Activated CD8-positive, alpha-beta memory T cell treated with anti-CD3 and anti-CD28 coated beads, Interleukin-2, amount 10 ng/mL, durations not matched to agents 7 days and 5 days (primary cell): ENCODE measurements at regions not wholly inside any gene's neighbourhood (a gene's known extent, or its start where the extent isn't known, plus 50 kb on each side); places are given as distances from the start of the nearest gene placed in this dataset.

Source experiments
- ATAC-seq: fragments of 150-1000 bp; cut with Tn5 transposase; one replicate; pipeline ENCODE4 v1.10.0; 2021; ENCODE audit warnings: moderate library complexity
- CTCF ChIA-PET: fragments of 350-600 bp; sonication (Branson Sonifier 250); formaldehyde crosslinking; loops from one replicate; lab custom pipeline; 2021; ENCODE audit warnings: antibody characterized with exemption; lab: Charles Lee
- DNase-seq: peaks from one replicate; pipeline ENCODE4 v3.0.0-alpha.2; 2020
- H3K27ac Mint-ChIP-seq: one replicate; pipeline ENCODE4 v1.8.0; 2021; ENCODE audit warnings: mild to moderate bottlenecking, mixed read lengths
- H3K27me3 Mint-ChIP-seq: one replicate; pipeline ENCODE4 v1.8.0; 2021; ENCODE audit warnings: mixed read lengths
- H3K36me3 Mint-ChIP-seq: one replicate; pipeline ENCODE4 v1.8.0; 2021; ENCODE audit warnings: mild to moderate bottlenecking, mixed read lengths
- H3K4me1 Mint-ChIP-seq: one replicate; pipeline ENCODE4 v1.8.0; 2021; ENCODE audit warnings: mixed read lengths
- H3K4me3 Mint-ChIP-seq: one replicate; pipeline ENCODE4 v1.8.0; 2021; ENCODE audit warnings: mild to moderate bottlenecking, moderate library complexity, mixed read lengths
- H3K9me3 Mint-ChIP-seq: one replicate; pipeline ENCODE4 v1.8.0; 2022; ENCODE audit warnings: low read depth, mixed read lengths

DNA sequence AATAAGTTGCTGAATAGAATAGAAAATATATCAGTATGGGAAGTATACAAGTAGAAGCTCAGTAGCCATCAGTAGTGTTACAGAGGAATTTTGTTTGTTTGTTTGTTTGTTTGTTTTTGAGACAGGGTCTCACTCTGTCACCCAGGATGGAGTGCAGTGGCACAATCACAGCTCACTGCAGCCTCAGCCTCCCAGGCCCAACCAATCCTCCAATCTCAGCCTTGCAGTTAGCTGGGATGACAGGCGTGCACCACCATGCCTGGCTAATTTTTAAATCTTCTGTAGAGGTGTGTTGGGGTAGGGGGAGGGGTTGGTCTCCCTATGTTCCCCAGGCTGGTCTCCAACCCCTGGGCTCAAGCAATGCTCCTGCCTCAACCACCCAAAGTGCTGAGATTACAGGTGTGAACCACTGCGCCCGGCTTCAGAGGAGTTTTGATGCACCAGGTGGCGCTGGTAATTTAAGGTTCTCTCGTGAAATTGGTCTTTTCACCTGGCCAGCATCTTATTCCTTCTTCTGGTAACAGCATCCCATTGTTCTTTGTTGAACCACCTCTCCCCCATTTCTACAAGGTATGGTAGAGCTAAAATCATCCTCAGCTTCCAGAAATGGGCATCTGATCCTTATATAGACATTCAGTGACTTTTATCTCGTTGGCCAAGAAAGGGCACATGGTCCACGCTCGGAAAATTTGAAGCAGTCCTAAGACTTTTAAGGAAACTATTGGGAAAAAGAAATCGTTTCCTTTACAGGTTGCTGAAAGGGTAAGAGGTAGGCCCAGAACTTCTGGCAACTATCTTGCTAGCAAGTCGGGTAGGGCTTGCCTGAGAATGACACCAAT, 157.1 kb downstream of the ARRDC3 start:
- Mint-ChIP-seq H3K27ac (no peak overlapping the region), H3K36me3 (peaks cover 18% of the 10 kb centered on the region), H3K4me1 (no peaks in the 10 kb centered on the region), H3K4me3 (no peak overlapping the region), H3K9me3 (peaks cover 17% of the 10 kb centered on the region), H3K27me3 (peaks cover 18% of the 10 kb centered on the region)
- DNase-seq, result peak; percentile 73
- CTCF ChIA-PET, result interaction anchor here (0.9 to 3.8 kb wide), 14 partner anchors 43 to 196 kb away, joined by 3 to 100 read pairs (median 4); partner anchors contain the start of gene ARRDC3
- ATAC-seq, result peak; percentile 68

DNA sequence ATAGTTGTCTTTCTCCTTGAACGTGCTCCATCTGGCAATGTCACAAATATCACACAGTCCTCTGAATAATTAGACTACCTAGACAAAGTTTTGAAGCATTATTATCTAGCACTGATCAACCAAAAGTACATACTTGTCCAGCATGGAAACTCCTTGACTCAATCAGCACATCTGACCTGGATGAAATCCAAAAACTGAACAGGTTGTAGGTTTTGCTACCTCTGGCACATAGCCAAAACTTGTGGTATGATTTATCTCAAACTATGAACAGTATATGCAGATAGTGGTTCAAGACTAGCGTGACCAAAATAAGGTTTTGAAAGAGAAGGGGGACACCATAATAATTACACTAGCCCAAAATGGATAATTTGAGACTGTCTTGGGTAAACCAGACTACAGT, 158.1 kb downstream of the ARRDC3 start:
- H3K36me3 Mint-ChIP-seq, result peaks cover 12% of the 10 kb centered on the region
- CTCF ChIA-PET, result interaction anchor here (1.2 to 10.2 kb wide), 3 partner anchors 9 to 194 kb away, joined by 3 to 163 read pairs (median 12); partner anchors contain the start of gene ARRDC3
- ATAC-seq, result no peak
- H3K4me3 Mint-ChIP-seq, result no peak overlapping the region
- H3K27ac Mint-ChIP-seq, result no peak overlapping the region
- DNase-seq, result no peak
- H3K27me3 Mint-ChIP-seq, result peaks cover 20% of the 10 kb centered on the region
- peaks cover 11% of the 10 kb centered on the region for H3K9me3 Mint-ChIP-seq
- no peaks in the 10 kb centered on the region for H3K4me1 Mint-ChIP-seq

DNA sequence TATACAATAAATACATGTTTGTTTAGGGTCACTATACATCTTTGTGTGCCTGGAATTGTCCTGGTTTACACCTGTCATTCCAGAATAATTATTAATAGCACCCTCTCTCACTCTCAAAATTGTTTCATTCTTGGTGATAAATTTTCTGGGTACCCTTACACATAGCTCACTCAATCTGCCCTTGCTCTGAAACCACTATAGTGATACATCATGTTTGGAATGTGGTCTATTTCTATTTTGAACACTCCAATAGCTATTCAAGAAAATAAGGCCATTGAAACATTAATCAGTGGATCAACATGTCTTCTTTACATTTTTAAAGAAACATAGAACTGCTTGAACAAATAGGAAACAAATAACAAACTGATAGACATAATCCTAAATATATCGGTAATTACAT, 158.7 kb downstream of the ARRDC3 start:
- H3K36me3 Mint-ChIP-seq, result peaks cover 7% of the 10 kb centered on the region
- CTCF ChIA-PET, result interaction anchor here (1.2 to 10.2 kb wide), 3 partner anchors 10 to 194 kb away, joined by 3 to 163 read pairs (median 12); partner anchors contain the start of gene ARRDC3
- ATAC-seq (no peak), DNase-seq (no peak)
- no peaks in the 10 kb centered on the region for H3K4me1 Mint-ChIP-seq
- H3K27ac Mint-ChIP-seq, result no peak overlapping the region
- H3K27me3 Mint-ChIP-seq, result peaks cover 23% of the 10 kb centered on the region
- H3K9me3 Mint-ChIP-seq, result peaks cover 7% of the 10 kb centered on the region
- H3K4me3 Mint-ChIP-seq, result no peak overlapping the region

DNA sequence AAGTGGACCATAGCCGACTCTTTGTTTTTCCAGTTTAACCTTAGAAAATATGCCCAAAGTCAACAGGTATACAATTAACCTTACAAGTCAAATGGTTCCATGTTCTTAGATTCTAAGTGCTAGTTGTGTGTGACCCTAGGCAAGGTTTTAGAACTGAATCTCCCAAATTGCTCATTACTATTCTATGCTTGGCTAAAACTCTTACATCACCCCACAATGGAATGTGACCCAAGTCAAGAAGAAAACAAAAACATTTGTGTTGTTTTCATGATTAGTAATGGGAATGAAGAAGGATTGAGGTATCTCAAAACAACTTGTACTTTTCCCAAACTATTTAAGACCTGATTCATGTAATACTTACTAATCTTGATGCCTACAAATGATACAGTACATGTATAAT, 159.2 kb downstream of the ARRDC3 start:
- H3K36me3 Mint-ChIP-seq, result peaks cover 1% of the 10 kb centered on the region
- CTCF ChIA-PET, result interaction anchor here (0.7 to 10.2 kb wide), 4 partner anchors 11 to 195 kb away, joined by 3 to 163 read pairs (median 8); partner anchors contain the start of gene ARRDC3
- no peak overlapping the region for H3K4me3 Mint-ChIP-seq
- no peak for DNase-seq
- peaks cover 23% of the 10 kb centered on the region for H3K27me3 Mint-ChIP-seq
- H3K9me3 Mint-ChIP-seq, result peaks cover 1% of the 10 kb centered on the region
- no peaks in the 10 kb centered on the region for H3K4me1 Mint-ChIP-seq
- no peak for ATAC-seq
- no peak overlapping the region for H3K27ac Mint-ChIP-seq

DNA sequence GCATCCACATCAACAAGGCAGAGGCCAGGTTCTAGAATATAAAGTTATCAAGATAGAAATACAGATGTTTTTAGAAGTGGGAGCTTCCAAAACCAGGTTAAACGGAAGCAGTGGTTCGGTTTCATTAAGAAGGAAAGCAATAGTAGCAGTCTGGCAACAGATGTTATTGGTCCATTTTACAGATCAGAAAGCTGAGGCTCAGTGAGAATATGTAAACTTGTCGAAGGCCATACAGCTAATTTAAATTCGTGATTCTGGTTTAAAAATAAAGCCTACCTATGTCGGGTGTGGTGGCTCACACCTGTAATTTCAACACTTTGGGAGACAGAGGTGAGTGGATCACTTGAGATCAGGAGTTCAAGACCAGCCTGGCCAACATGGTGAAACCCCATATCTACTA, 160.6 kb downstream of the ARRDC3 start:
- no peak overlapping the region for H3K4me3 Mint-ChIP-seq
- no peak for ATAC-seq
- CTCF ChIA-PET, result interaction anchor here (0.7 to 10.2 kb wide), 5 partner anchors 15 to 198 kb away, joined by 3 to 163 read pairs (median 3); partner anchors contain the start of gene ARRDC3

DNA sequence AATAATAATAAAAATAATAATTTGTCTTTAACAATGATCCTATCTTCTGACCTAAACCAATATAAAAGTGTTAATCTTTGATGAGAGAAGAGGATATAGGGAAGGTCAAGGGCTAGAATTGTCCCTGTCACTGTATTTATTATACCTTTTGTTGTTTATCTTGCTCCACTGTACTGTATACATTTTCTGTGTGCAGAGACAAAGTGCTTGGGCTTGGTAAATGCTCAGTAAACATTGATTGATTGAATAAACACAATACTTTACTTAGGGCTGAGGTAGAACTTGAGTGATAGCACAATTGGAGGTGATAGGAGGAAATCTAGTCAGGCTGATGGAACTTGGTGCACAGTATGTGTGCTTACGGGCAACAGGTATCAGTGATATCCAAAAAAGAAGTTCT, 161.2 kb downstream of the ARRDC3 start:
- DNase-seq (no peak), ATAC-seq (no peak)
- Mint-ChIP-seq H3K4me1 (no peaks in the 10 kb centered on the region), H3K4me3 (no peak overlapping the region), H3K27ac (no peak overlapping the region), H3K36me3 (no peaks in the 10 kb centered on the region), H3K9me3 (no peaks in the 10 kb centered on the region), H3K27me3 (peaks cover 13% of the 10 kb centered on the region)
- CTCF ChIA-PET, result interaction anchor here (10.2 kb wide), 1 partner anchor 164 kb away, joined by 163 read pairs; the partner anchor contains the start of gene ARRDC3

More for the DNA sequence above, 160.6 kb downstream of the ARRDC3 start:
- DNase-seq, result no peak
- peaks cover 14% of the 10 kb centered on the region for H3K27me3 Mint-ChIP-seq
- H3K27ac Mint-ChIP-seq, result no peak overlapping the region
- no peaks in the 10 kb centered on the region for H3K9me3 Mint-ChIP-seq
- H3K36me3 Mint-ChIP-seq, result no peaks in the 10 kb centered on the region
- H3K4me1 Mint-ChIP-seq, result no peaks in the 10 kb centered on the region

DNA sequence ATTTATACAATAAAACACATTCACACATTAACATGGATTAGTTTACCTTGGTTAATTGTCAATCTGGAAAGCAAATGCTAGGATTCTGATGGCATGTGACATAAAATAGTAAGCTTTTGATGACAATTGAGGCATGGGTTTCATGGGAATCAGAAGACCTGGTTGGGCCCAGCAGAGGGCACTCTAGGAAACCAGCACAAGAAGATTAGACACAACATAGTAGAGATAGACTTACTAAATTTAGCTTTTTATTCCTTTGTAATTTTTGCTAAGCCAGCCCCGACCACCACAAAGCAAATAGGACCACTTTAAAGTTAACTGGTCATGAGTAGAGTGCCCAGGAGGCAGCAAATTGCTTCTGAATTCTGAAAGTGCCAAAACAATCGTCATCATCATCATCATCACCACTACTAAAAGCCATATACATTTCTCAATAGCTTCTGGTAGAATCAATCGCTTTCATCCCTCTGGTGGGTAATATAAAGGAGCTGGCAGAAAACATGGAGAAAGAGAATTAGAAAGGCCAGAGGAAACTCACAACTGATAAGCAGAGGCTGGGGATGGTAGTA, 163.2 kb downstream of the ARRDC3 start:
- Mint-ChIP-seq H3K27me3 (peaks cover 9% of the 10 kb centered on the region), H3K9me3 (no peaks in the 10 kb centered on the region), H3K4me1 (no peaks in the 10 kb centered on the region), H3K4me3 (no peak overlapping the region), H3K36me3 (no peaks in the 10 kb centered on the region), H3K27ac (no peak overlapping the region)
- CTCF ChIA-PET, result interaction anchor here (0.8 to 10.2 kb wide), 25 partner anchors 10 to 210 kb away, joined by 3 to 163 read pairs (median 4); partner anchors contain the start of gene ARRDC3
- peak; percentile 44 for DNase-seq
- peak; percentile 60 for ATAC-seq

DNA sequence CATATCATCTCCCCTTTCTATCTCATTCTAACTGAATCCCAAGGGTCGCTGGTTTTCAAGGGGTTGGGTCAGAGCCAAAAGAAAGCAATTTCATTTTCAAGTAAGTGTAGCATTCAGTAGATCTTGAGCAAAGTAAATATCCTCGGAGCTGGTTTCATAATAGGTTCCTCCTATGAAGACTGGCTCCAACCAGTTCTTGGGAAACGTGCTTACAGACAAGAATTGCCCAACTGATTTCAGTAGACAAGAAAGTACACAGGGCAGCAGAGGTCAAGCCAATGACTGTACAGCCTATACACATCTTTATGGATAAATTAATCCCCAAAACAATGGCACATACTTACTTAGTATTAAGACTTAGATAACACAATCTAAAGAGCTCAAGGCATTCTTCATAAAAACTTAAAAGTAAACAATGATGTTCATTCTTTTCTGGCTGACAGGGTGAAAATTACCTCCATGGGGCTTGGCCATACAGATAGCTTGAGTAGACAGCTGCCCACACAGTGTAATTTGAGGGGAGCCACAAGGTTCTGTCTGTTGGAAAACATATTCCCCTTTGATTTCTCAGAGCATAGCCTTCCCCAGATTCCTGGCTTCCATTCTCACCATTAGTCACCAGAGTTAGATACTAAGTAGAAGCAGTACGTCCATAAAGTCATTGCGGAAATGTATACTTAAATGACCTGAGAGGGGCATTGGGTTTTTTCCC, 163.9 kb downstream of the ARRDC3 start:
- Mint-ChIP-seq H3K27me3 (peaks cover 9% of the 10 kb centered on the region), H3K27ac (no peak overlapping the region), H3K36me3 (no peaks in the 10 kb centered on the region), H3K9me3 (no peaks in the 10 kb centered on the region), H3K4me3 (no peak overlapping the region), H3K4me1 (no peaks in the 10 kb centered on the region)
- DNase-seq, result no peak
- CTCF ChIA-PET, result interaction anchor here (0.6 to 10.2 kb wide), 24 partner anchors 9 to 272 kb away, joined by 3 to 163 read pairs (median 4); partner anchors contain the start of gene ARRDC3
- ATAC-seq, result no peak

DNA sequence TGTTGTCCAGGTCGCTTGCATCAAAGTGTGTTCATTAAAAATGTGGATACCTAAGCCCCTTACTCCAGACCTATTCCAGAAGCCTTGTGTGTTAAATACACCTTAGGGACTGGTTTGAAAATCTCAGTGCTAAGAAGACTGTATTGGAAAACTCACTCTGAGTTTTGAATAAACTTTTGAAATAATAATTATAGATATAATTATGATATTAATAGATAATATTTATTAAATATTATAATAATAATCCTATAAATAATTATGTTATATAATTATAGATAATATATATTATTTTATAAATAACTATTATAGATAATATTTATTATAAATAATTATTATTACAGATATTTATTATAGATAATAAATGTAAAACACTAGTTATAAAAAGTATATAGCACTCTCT, 165.3 kb downstream of the ARRDC3 start:
- DNase-seq, result no peak
- H3K27me3 Mint-ChIP-seq, result peaks cover 9% of the 10 kb centered on the region
- no peaks in the 10 kb centered on the region for H3K36me3 Mint-ChIP-seq
- no peak for ATAC-seq
- no peak overlapping the region for H3K27ac Mint-ChIP-seq
- no peaks in the 10 kb centered on the region for H3K9me3 Mint-ChIP-seq
- CTCF ChIA-PET, result interaction anchor here (1.6 to 10.2 kb wide), 4 partner anchors 10 to 202 kb away, joined by 4 to 163 read pairs (median 12); partner anchors contain the start of gene ARRDC3
- no peaks in the 10 kb centered on the region for H3K4me1 Mint-ChIP-seq
- H3K4me3 Mint-ChIP-seq, result no peak overlapping the region

DNA sequence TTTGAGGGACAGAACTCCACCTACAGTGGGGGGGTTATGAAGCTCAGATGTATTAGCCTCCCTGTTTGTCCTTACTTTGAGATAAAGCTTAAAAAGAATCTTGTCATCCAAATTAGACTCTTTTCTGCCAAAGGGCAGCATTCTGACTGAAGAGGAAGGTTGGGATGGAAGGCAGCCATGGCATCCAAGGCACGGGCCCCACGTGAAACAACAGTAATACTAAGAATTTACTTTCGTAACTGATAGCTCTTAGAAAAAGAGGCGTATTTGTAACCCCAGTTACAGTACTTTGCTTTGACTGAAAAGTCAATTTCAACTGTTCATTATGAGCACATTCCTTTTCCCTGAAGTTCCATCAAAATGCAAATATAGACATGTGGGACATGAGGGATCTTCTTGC, 168.5 kb downstream of the ARRDC3 start:
- ATAC-seq (no peak), DNase-seq (no peak)
- CTCF ChIA-PET, result interaction anchor here (1.0 kb wide), 1 partner anchor 205 kb away, joined by 3 read pairs; no protein-coding TSS in a partner anchor

More for the DNA sequence above, 168.5 kb downstream of the ARRDC3 start:
- no peaks in the 10 kb centered on the region for H3K4me1 Mint-ChIP-seq
- H3K27ac Mint-ChIP-seq, result no peak overlapping the region
- no peaks in the 10 kb centered on the region for H3K9me3 Mint-ChIP-seq
- no peaks in the 10 kb centered on the region for H3K36me3 Mint-ChIP-seq
- no peak overlapping the region for H3K4me3 Mint-ChIP-seq
- H3K27me3 Mint-ChIP-seq, result peaks cover 6% of the 10 kb centered on the region
